HG02852 (cell line): ENCODE measurements at regions not wholly inside any gene's neighbourhood (a gene's known extent, or its start where the extent isn't known, plus 50 kb on each side); places are given as distances from the start of the nearest gene placed in this dataset.

ENCODE experiments used
- ATAC-seq: cut with Tn5 transposase; IDR thresholded peaks from one replicate; pipeline ENCODE4 v1.9.1; 2021; ENCODE audit warnings: mild to moderate bottlenecking, moderate library complexity; ENCODE audit not compliant: unreplicated experiment

DNA sequence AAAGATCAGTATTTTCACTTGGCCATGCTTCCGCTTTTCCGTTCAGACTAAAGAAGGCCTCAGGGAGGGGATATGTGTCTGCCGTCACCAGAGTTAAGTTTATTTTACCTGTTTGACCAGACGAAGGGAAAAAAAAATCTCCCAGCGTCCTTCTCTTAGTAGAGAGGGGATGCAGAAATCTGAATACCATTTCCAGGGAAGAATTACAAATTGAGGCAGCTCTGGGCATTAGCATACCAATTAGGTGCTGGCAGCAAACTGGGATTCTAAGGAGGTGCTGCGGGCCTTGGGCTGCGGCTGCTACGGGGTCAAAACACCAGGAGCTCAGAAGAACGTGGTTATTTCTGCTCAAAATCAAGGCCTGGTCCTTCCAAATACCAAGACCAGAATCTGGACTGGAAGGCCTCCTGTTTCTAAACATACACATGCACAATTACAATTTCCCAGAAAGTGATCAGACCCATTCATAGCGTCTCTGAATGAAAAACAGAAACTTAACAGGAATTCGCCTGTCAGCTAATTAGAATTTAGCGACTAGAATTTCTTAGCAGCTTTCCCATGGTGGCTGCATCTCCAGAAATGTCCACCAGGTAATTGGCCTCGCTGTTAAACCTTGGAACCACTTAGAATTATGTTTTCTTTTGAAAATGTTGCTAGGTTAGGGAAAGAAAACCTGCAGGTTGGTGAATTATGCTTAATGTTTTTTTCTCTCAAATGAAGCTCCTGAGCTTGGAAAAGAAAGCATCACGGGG lies 617.0 kb downstream of the VRK1 start:
- no peak for ATAC-seq

DNA sequence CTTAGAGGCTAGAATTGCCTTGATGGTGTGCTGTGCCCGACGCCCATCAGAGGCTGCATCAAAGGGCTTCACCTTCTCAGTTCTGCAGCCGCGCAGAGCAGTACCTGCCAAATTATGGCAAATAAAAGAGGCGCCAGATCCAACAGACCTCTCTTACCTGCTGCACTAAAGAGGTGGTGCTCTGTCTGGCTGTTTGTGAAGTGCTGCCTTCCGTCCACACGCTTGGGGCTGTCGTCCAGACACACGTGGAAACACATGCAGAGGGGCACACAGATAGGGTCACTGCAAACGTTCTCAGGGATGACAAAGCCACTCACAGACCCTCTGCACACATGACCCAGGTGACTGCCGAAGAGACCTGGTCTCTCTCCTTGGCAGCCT lies 617.5 kb downstream of the VRK1 start:
- no peak for ATAC-seq

DNA sequence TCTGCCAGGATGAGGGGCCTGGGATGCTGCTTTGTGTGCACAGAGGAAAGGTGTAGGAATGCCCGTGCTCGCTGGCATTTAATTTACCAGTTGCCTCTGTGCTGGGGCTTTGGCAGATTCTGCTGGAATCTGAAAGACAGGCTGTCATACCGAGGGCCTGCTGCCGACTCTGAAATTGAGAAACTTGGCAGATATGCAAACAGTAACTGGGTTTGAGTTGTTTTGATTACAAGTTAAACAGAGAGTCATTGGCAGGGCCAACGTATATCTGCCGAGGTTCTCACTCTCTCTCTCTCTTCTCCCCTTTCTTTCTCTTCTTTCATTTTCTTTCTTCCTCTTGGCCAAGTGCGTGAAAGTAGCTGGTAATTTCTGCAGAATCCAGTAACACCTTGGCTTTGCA lies 618.7 kb downstream of the VRK1 start:
- ATAC-seq = no peak

DNA sequence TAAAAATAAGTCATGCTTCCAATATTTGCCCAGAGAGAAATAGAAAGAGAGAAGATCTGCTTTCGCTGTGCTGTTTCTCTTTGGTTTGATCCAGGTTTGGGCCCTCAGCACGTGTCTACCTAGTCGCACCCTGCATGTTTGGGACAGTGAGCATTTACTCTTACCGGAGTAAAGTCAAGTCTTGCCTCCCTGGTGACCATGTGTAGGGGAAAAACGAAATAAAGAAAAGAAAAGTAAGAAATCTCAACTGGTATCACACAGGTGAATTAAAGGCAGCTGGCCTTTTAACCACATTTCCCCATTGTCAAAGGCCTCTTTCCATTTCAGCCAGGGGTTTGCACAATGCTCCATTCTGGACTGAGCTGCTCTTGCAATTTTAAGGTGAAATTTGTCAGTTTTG lies 619.4 kb downstream of the VRK1 start:
- ATAC-seq = no peak

- no peak for ATAC-seq
Measured at GRCh38 chr14:97417331-97417730, 620.1 kb downstream of the VRK1 start.

DNA sequence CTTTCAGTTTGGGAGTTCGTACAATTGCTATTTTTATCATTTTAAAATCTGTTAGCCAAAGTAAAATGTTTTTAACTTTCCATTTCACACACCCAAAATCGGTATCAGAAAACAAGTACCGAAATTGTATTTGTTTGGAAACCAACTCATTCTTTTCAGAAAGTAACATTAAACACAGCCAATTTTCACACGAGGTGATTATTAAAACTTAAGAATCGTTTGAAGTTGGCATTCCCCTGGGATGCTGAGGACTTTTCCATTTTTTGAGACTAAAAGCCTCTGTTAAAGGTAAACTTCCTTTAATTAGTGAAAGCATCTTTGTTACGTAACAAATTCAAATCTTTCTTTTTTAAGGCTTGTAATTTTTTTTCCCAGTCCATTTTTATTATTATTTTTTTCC lies 623.0 kb downstream of the VRK1 start:
- ATAC-seq = no peak

DNA sequence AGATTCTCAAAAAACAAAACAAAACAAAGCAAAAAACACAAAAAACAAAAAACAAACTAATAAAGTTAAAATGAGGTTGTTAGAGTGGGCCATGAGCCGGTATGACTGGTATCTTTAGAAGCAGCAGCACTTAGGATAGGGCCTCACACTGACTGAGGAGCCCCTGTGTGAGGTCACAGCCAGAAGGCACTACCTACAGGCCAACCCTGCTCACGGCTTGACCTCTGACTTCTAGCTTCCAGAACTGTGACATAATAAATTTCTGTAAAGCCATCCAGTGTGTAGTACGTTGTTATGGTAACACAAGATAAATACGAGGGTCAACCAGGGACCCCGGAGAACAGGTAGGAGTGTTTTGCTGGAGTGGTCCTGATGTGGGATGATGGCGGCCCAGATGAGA lies 629.6 kb downstream of the VRK1 start:
- ATAC-seq = no peak

- no peak for ATAC-seq
Measured at GRCh38 chr14:97428808-97429440, 631.7 kb downstream of the VRK1 start.

- no peak for ATAC-seq
Measured at GRCh38 chr14:97432586-97432985, 635.4 kb downstream of the VRK1 start.

GRCh38 chr14:97441740-97442362 lies 644.7 kb downstream of the VRK1 start:
- ATAC-seq = no peak

GRCh38 chr14:97442363-97442762 lies 645.2 kb downstream of the VRK1 start:
- ATAC-seq = no peak

DNA sequence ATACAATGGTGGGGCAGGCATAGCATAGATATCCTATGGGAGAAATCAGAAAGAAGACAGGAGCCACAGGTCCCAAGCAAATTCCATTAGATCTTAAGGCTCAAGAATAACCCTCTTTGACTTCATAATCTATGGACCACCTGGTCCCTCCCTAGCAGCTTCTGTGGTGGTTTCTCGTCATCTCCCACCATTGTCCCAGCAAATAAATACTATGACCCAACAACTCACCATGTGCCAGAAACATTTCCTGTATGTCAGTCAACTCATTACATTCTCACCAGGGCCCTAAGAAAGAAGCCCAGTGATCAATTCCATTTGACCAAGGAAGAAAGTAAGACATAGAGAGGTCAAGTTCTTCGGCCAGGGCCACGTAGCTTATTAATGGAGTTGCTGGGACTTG lies 646.2 kb downstream of the VRK1 start:
- ATAC-seq = no peak

DNA sequence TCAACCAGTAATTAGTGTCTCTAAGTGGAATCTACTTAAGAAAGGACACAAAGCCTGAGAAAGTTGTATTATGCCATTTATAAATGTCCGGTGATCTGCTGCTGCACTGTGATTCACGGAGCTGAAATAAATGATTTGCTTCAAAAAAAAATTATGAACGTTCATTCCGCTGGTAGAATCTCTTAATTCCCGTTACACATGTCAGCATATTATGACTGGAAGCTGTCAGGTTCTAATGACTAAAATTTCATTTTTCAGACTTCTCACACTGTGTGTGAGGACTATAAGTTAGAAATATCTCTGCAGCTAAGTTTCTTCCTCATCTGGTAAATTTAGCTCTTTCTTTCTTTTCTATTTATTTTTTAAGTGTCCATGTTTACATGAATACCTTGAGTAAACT lies 647.1 kb downstream of the VRK1 start:
- no peak for ATAC-seq

- ATAC-seq = no peak
Measured at GRCh38 chr14:97445367-97445766, 648.2 kb downstream of the VRK1 start.

DNA sequence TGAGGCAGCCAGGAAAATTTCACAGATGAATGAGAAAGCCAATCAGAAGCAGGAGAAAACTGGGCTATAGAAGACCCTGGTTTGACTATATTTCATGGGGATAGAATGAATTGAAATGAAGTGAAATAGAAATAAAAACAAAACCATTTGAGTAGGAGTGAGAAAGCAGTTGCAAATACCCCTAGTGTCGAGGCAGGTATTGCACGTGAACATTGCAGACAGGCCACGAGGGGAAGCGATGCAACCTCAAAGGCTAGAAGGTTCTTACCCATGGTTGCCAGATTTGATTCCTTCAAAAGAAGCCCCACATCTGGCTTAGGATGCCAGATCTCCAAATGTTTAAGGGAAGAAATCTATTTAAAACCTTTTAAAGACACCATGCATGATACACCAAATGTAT lies 648.9 kb downstream of the VRK1 start:
- ATAC-seq = no peak

GRCh38 chr14:97452314-97452713 lies 655.1 kb downstream of the VRK1 start:
- ATAC-seq = no peak

DNA sequence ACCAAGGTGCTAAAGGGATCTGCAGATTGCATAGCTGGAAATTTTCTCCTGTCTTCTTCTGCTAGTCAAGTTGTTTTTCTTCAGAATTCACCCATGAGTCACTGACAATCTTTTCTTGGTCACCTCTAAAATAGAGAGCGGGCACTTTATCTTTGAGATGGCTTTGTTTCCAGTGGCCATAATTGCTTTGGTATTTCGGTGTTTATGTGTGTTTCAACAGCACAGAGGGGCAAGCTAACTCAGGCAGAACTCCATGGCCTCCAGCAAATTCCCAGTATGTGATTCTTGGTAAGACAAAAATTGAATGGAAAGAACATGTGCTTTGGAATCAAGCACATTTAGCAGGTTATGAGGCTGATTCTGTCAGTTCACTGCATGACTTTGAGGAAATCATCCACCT lies 656.8 kb downstream of the VRK1 start:
- ATAC-seq = no peak

DNA sequence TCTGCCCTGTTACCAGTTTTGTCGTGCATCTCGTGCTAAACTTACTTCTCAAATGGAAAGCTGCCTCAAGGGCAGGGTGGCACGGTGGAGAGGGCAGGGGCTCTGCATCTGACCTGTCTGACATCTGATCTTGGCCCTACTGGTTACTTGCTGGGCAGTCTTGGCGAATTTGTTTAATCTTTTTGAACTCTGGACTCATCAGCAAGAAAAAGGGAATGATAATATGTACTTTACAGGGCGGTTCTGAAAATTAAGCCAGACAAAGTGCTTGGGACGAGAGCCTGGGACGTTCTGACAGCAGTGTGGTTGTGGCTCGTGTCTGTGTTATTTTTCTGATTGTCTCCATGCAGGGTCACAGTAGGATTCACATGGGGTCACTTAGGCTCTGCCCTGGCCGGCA lies 659.3 kb downstream of the VRK1 start:
- no peak for ATAC-seq

- no peak for ATAC-seq
Measured at GRCh38 chr14:97456958-97457357, 659.8 kb downstream of the VRK1 start.

DNA sequence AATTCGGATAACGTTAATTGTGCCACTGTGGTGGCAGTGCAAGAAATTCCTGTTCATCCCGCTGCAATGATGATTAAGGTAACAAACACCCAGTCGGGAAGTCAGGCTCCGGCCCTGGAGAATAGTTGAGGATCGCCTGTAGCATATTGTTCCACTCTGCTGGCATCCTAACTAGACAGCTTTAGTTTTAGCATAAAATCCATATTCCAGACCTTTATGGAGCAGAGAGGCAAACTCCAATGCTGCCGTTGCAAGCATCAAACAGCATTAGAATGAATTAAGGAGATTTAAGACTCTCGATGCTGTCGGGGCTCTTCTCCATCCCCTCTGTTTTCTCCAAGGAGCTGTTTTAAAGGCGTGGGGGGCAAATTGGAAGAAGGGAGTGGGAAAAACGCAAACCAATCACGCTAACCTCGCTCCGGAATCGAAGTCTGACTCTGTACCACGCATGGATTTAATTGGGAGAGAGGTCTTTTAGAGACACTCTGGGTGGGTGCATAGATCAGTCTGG lies 660.4 kb downstream of the VRK1 start:
- ATAC-seq = no peak

GRCh38 chr14:97458255-97458654 lies 661.1 kb downstream of the VRK1 start:
- no peak for ATAC-seq
